Adrenal gland (tissue), 9 donors: ENCODE measurements at regions not wholly inside any gene's neighbourhood (a gene's known extent, or its start where the extent isn't known, plus 50 kb on each side); places are given as distances from the start of the nearest gene placed in this dataset.
"Not testable (repeated sequence)": the region's sequence is repeated elsewhere in the genome, so short reads cannot be mapped to it uniquely, and the experiment has no call there.

ENCODE experiments used
- DNase-seq, 7 donors: peaks; one replicate each; pipeline ENCODE4 v3.0.0-alpha.2; 2019 to 2020
- H3K27ac ChIP-seq, 5 donors: fragments of 200-600 bp; sonication (generic) in 4 of 5; 1 replicate in 3 of 5; 2 replicates in 2 of 5; pipeline versions ENCODE4 v1.5.1 to v1.8.0; 2016 to 2020; ENCODE audit warnings: mild to moderate bottlenecking in 1 of 5
- H3K27me3 ChIP-seq: fragments of 200-600 bp; 2 replicates; pipeline ENCODE4 v1.8.0; 2021
- H3K36me3 ChIP-seq, 2 donors: fragments of 200-600 bp; replicated peaks in 1 of 2; 1 replicate in 1 of 2; 2 replicates in 1 of 2; pipeline versions ENCODE4 v1.5.1 to v1.8.0; 2018 to 2022
- H3K4me1 ChIP-seq, 2 donors: fragments of 200-600 bp; replicated peaks in 1 of 2; 1 replicate in 1 of 2; 2 replicates in 1 of 2; pipeline versions ENCODE4 v1.5.1 to v1.8.0; 2018 to 2021
- H3K4me3 ChIP-seq, 4 donors: fragments of 200-600 bp; sonication (generic) in 3 of 4; one replicate each; pipeline ENCODE4 v1.5.1; 2016 to 2018
- H3K9me3 ChIP-seq, 3 donors: fragments of 200-600 bp; sonication (generic) in 1 of 3; replicated peaks in 1 of 3; 1 replicate in 2 of 3; 2 replicates in 1 of 3; pipeline versions ENCODE4 v1.5.1 to v1.8.0; 2016 to 2021
- POLR2A ChIP-seq, 2 donors: fragments of 450-650 bp; IDR thresholded peaks; one replicate each; pipeline ENCODE4 v1.6.1; 2017; ENCODE audit warnings: antibody characterized with exemption in 2 of 2, mild to moderate bottlenecking in 2 of 2, moderate library complexity in 1 of 2
- WGBS, 4 donors: extraction: QIAGEN DNeasy Blood & Tissue Kit in 2 of 4; methylation state at CpG; one replicate each; pipeline versions ENCODE4 v1.1.5 to v1.1.7; 2013 to 2017; 5-methylcytosine and 5-hydroxymethylcytosine counted together
- intact Hi-C, 2 donors: fragments of 100-400 bp; cut with DNase I; formaldehyde crosslinking; loops; one replicate each; pipeline versions ENCODE4 v1.14.1 to v1.15.0; 2022 to 2023
- TF ChIP-seq, protein P1 (sequence below), 6 experiments: fragments of 450-650 bp in 4 of 6; fragments of 200-600 bp in 2 of 6; sonication (generic) in 1 of 6; IDR thresholded peaks; 1 replicate in 5 of 6; 2 replicates in 1 of 6; pipeline versions ENCODE4 v1.5.1 to v1.8.0; 2016 to 2021; ENCODE audit warnings: antibody characterized with exemption in 6 of 6, mild to moderate bottlenecking in 2 of 6, moderate library complexity in 1 of 6
- donor health status: healthy with polysubstance abuse.
- donor health status: Bipolar disorder and iron deficiency.
- donor health status: DM: yes; HTN: yes; CAD: no.
- donor health status: DM: no; HTN: no; CAD: no.
- donor health status: DM: no; HTN: no; CAD: no.

DNA sequence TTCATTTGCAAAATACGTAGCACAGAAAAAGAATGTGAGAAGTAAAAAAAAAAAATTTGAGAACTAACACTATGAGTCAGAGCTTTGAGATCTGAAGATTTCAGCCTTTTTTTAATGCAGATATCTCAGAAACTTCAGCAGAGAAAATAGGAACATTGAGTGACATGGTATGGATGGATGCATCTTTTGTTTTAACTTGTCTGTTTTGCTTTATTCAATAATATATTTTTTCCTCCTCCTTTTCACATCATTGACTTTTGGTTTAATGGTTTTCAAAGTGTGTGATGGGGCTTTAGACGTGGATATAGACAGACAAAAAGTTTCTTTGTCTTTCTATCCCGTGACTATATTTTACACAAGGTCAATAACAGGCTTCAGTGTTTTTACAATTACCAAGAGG, 426.7 kb upstream of the FRG2C start:
- no peaks in the 10 kb centered on the region for H3K36me3 ChIP-seq
- H3K4me3 ChIP-seq, result no peak overlapping the region
- no peak for DNase-seq
- H3K4me1 ChIP-seq, result no peaks in the 10 kb centered on the region
- peaks cover 8% of the 10 kb centered on the region for H3K27me3 ChIP-seq
- no peak for TF ChIP-seq POLR2A (IDR thresholded peaks at IDR 0.05)
- H3K27ac ChIP-seq, result no peak overlapping the region
- intact Hi-C loops, result no loop called here
- 38 to 45% (median 40%) methylated on average over 3 of the region's 3 CpGs for WGBS, 4 donors
- no peaks in the 10 kb centered on the region for H3K9me3 ChIP-seq

DNA sequence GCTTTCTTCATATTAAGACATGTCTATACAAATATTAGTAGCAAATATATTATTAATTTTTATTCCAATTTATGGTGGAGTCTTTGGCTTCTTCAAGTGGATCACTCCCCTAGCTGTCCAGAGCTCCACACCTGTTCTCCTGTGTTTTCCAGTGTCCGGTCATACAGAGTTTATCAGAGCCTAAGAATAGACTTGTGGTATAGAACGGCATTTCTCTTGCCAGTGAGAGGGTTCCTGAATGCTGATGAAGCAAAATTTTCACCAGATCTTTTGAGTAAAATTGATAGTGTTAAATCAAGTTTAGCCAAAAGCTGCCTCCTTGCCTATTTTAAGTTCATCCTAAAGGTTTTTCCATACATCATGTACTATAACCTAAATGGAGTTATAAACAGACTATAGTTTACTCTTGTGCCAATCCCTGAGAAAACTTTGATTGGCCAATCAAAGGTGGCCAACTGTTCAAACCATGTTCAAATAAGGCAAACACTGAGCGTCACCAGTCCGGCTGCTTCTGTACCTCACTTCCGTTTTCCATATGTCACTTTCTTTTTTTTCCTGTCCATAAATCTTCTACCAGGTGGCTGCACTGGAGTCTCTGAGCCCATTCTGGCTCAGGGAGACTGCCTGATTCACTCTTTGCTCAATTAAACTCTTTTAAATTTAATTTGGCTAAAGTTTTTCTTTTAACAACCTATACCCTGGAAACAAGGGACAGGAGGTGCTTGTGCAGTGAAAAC, 422.7 kb upstream of the FRG2C start:
- DNase-seq, H3K27me3 ChIP-seq, intact Hi-C loops, H3K27ac ChIP-seq, H3K9me3 ChIP-seq, H3K4me1 ChIP-seq, H3K36me3 ChIP-seq, H3K4me3 ChIP-seq: not testable (repeated sequence)
- WGBS, 4 donors, result 37 to 51% (median 44%) methylated on average over 5 of the region's 5 CpGs

DNA sequence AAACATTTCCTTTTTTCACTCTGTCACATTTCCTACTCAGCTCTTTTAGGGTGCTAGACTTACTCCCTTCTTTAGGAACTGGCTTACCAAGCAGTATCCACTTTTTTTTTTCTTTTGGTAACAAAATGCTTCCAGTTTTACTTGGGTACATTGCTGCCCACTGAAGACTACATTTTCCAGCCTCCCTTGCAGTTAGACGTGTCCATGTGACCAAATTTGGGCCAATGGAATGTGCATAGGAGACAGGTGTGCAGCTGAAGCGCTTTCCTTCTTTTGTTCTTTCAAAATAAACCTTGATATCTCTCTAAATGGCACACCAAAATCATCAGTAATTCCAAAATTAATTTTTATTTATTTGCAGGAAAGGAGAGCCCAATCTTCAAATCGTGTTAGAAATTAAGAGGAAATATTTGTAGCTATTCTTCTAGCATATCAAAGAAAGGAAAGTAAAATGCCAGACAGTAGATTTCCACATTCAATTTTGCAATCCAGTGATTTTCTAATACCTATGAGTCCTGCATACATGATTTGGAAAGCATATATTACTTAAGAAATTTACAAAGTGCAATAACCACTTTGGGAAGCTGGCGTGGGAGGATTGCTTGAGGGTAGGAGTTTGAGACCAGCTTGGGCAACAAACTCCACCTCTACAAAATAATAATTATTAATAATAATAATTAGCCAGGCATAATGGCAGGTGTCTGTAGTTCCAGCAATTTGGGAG, 422.0 kb upstream of the FRG2C start:
- intact Hi-C loops, result no loop called here
- Histone ChIP-seq H3K27ac (no peak overlapping the region), H3K27me3 (no peaks in the 10 kb centered on the region), H3K36me3 (no peaks in the 10 kb centered on the region), H3K4me1 (no peaks in the 10 kb centered on the region), H3K9me3 (no peaks in the 10 kb centered on the region), H3K4me3 (no peak overlapping the region)
- WGBS, 4 donors, result 61 to 73% (median 68%) methylated on average over 4 of the region's 4 CpGs
- DNase-seq, result no peak
- TF ChIP-seq POLR2A (IDR thresholded peaks at IDR 0.05), result no peak
- TF ChIP-seq, protein P1, sequence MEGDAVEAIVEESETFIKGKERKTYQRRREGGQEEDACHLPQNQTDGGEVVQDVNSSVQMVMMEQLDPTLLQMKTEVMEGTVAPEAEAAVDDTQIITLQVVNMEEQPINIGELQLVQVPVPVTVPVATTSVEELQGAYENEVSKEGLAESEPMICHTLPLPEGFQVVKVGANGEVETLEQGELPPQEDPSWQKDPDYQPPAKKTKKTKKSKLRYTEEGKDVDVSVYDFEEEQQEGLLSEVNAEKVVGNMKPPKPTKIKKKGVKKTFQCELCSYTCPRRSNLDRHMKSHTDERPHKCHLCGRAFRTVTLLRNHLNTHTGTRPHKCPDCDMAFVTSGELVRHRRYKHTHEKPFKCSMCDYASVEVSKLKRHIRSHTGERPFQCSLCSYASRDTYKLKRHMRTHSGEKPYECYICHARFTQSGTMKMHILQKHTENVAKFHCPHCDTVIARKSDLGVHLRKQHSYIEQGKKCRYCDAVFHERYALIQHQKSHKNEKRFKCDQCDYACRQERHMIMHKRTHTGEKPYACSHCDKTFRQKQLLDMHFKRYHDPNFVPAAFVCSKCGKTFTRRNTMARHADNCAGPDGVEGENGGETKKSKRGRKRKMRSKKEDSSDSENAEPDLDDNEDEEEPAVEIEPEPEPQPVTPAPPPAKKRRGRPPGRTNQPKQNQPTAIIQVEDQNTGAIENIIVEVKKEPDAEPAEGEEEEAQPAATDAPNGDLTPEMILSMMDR (IDR thresholded peaks at IDR 0.05), result no peak

DNA sequence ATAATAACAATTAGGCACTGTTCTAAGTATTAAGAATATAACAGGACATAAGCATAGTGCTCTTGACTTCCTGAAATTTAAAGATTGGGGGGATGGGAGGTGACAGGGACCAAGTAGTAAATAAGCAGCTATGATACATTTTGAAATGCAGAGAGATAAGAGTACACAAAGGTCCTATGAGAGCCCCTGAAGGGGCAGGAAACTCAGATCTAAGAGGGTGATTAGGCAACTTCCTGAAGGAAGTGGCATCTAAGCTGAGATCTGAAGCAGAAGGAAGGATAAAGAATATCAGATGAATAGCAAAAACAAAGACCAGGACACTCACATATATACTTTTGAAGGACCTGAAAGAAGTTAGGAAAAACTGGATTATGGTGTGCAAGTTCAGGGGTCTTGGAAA, 415.2 kb upstream of the FRG2C start:
- TF ChIP-seq, protein P1 (IDR thresholded peaks at IDR 0.05), result no peak
- TF ChIP-seq POLR2A (IDR thresholded peaks at IDR 0.05), result no peak
- no peaks in the 10 kb centered on the region for H3K4me1 ChIP-seq
- H3K9me3 ChIP-seq, result no peaks in the 10 kb centered on the region
- intact Hi-C loops, result no loop called here
- no peak overlapping the region for H3K27ac ChIP-seq
- DNase-seq, result no peak
- no peaks in the 10 kb centered on the region for H3K36me3 ChIP-seq
- no peaks in the 10 kb centered on the region for H3K27me3 ChIP-seq
- H3K4me3 ChIP-seq, result no peak overlapping the region

DNA sequence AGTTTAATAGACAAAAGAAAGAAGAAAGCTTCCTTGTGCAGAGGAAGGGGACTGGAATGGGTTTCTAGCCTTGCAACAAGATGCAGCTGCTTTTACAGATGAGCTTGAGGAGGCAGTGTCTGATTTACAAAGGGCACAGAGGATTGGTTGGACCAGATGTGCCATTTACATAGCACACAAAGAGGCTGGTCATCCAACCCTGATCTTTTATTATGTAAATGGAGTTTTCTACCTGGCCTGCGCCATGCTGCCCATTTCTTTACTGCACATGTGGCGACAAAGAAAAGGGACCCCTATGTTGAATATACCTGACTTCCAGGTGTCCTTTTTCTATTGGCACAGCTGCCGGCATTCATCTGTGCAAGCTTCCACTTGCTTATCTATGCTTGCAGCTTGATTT, 409.4 kb upstream of the FRG2C start:
- Histone ChIP-seq H3K36me3 (no peaks in the 10 kb centered on the region), H3K4me1 (no peaks in the 10 kb centered on the region), H3K27ac (no peak overlapping the region), H3K27me3 (no peaks in the 10 kb centered on the region), H3K4me3 (no peak overlapping the region), H3K9me3 (no peaks in the 10 kb centered on the region)
- 75 to 93% (median 81%) methylated on average over 3 of the region's 3 CpGs for WGBS, 4 donors
- TF ChIP-seq, protein P1 (IDR thresholded peaks at IDR 0.05), result no peak
- TF ChIP-seq POLR2A (IDR thresholded peaks at IDR 0.05), result no peak
- DNase-seq, result no peak
- intact Hi-C loops, result no loop called here
